GM12878 (cell line): ENCODE measurements at regions not wholly inside any gene's neighbourhood (a gene's known extent, or its start where the extent isn't known, plus 50 kb on each side); places are given as distances from the start of the nearest gene placed in this dataset.

Experiments
- ATAC-seq: fragments of 200-7000 bp; cut with Tn5 transposase; 3 replicates; pipeline ENCODE4 v1.9.1; 2020; ENCODE audit warnings: mild to moderate bottlenecking, moderate library complexity
- BruUV-seq: library from RNA; stranded (reverse); fragments of 400-500 nt; replicated peaks from 2 replicates; lab custom pipeline; 2021; lab: Mats Ljungman, UMichigan
- CTCF ChIA-PET: fragments of 300-600 bp; sonication (Branson Sonifier 250); formaldehyde crosslinking; extraction: SDS; loops from one replicate; lab custom pipeline; 2021; ENCODE audit warnings: inconsistent platforms; lab: Yijun Ruan, JAX
- POLR2A ChIA-PET: fragments of 350-600 bp; formaldehyde crosslinking; extraction: SDS; loops from one replicate; lab custom pipeline; 2021; ENCODE audit warnings: inconsistent platforms; lab: Charles Lee
- RAD21 ChIA-PET: fragments of 300-600 bp; sonication (Branson Sonifier 250); formaldehyde crosslinking; loops from one replicate; lab custom pipeline; 2023; ENCODE audit warnings: antibody characterized with exemption; ENCODE audit not compliant: unreplicated experiment; lab: Charles Lee
- SMC1A ChIA-PET: fragments of 300-600 bp; sonication (Branson Sonifier 250); formaldehyde crosslinking; loops from one replicate; lab custom pipeline; 2023; ENCODE audit not compliant: unreplicated experiment, uncharacterized antibody; lab: Charles Lee
- DNase-seq: peaks from one replicate; pipeline ENCODE4 v3.0.0-alpha.2; 2011; ENCODE audit warnings: low read depth, low spot score
- FAIRE-seq: peaks from 3 replicates; lab custom pipeline; 2011; peaks lifted over from hg19 to GRCh38; lab: Jason Lieb, UNC
- H2AFZ ChIP-seq: 2 replicates; pipeline ENCODE4 v1.6.0; 2011; ENCODE audit warnings: low read depth, low read length, control low read depth; ENCODE audit not compliant: control insufficient read depth
- H3K27ac ChIP-seq: 2 replicates; pipeline ENCODE4 v1.5.1; 2011; ENCODE audit warnings: control low read depth; ENCODE audit not compliant: control insufficient read depth, insufficient read depth
- H3K27me3 ChIP-seq, 2 experiments: replicated peaks in 1 of 2; 2 replicates each; pipeline versions ENCODE4 v1.6.0 to v1.6.1; 2011; ENCODE audit warnings: low read length in 1 of 2; ENCODE audit not compliant: control insufficient read depth in 2 of 2, insufficient read depth in 2 of 2
- H3K36me3 ChIP-seq, 2 experiments: 2 replicates each; pipeline ENCODE4 v1.5.1; 2011; ENCODE audit warnings: low read length in 1 of 2; ENCODE audit not compliant: control insufficient read depth in 2 of 2, insufficient read depth in 2 of 2
- H3K4me1 ChIP-seq: 2 replicates; pipeline ENCODE4 v1.6.1; 2011; ENCODE audit warnings: mild to moderate bottlenecking, low read length, moderate library complexity, mixed read lengths; ENCODE audit not compliant: control insufficient read depth, insufficient read depth
- H3K4me2 ChIP-seq: 2 replicates; pipeline ENCODE4 v1.6.0; 2011; ENCODE audit warnings: control low read depth; ENCODE audit not compliant: control insufficient read depth, insufficient read depth
- H3K4me3 ChIP-seq: fragments of 200-600 bp; sonication (generic); 2 replicates; pipeline ENCODE4 v1.5.1; 2016
- H3K79me2 ChIP-seq: 2 replicates; pipeline ENCODE4 v1.6.0; 2011; ENCODE audit warnings: low read length; ENCODE audit not compliant: control insufficient read depth, insufficient read depth
- H3K9ac ChIP-seq: 2 replicates; pipeline ENCODE4 v1.8.0; 2011; ENCODE audit warnings: low read length, control low read depth, mixed read lengths; ENCODE audit not compliant: control insufficient read depth, insufficient read depth
- H3K9me3 ChIP-seq: replicated peaks from 3 replicates; pipeline ENCODE4 v1.5.1; 2011; ENCODE audit warnings: mild to moderate bottlenecking, low read length; ENCODE audit not compliant: control insufficient read depth, insufficient read depth
- H4K20me1 ChIP-seq: 2 replicates; pipeline ENCODE4 v1.6.0; 2011; ENCODE audit not compliant: control insufficient read depth, insufficient read depth
- ATF7 ChIP-seq: fragments of 450-650 bp; IDR thresholded peaks from 2 replicates; pipeline ENCODE4 v1.6.1; 2016; ENCODE audit warnings: low read depth, mild to moderate bottlenecking
- BHLHE40 ChIP-seq, 2 experiments: fragments of 450-650 bp in 1 of 2; IDR thresholded peaks; 2 replicates each; pipeline ENCODE4 v1.6.1; 2011 to 2017; ENCODE audit warnings: low read depth in 2 of 2, borderline replicate concordance in 1 of 2, improper control_type of control experiment in 1 of 2, low read length in 1 of 2, mild to moderate bottlenecking in 1 of 2
- CREM ChIP-seq: IDR thresholded peaks from 2 replicates; pipeline ENCODE4 v1.6.1; 2014; ENCODE audit warnings: antibody characterized with exemption, low read depth
- EP300 ChIP-seq, 2 experiments: fragments of 150-350 bp in 1 of 2; IDR thresholded peaks; 2 replicates each; pipeline ENCODE4 v1.6.1; 2011 to 2012; ENCODE audit warnings: low read depth in 2 of 2, low read length in 2 of 2, borderline replicate concordance in 1 of 2, improper control_type of control experiment in 1 of 2, inconsistent platforms in 1 of 2; ENCODE audit not compliant: control insufficient read depth in 1 of 2
- ESRRA ChIP-seq: IDR thresholded peaks from 2 replicates; pipeline ENCODE4 v1.6.1; 2012; ENCODE audit warnings: mild to moderate bottlenecking, low read length, improper control_type of control experiment
- HDAC6 ChIP-seq: fragments of 200-600 bp; sonication (generic); IDR thresholded peaks from one replicate; pipeline ENCODE4 v1.8.0; 2017; ENCODE audit warnings: antibody characterized with exemption; ENCODE audit not compliant: unreplicated experiment
- IKZF2 ChIP-seq, 2 experiments: fragments of 450-650 bp; IDR thresholded peaks; 2 replicates each; pipeline ENCODE4 v1.6.1; 2017; ENCODE audit warnings: mild to moderate bottlenecking in 2 of 2, moderate library complexity in 2 of 2
- MEF2B ChIP-seq: fragments of 450-650 bp; IDR thresholded peaks from 2 replicates; pipeline ENCODE4 v1.6.1; 2018; ENCODE audit warnings: mild to moderate bottlenecking, moderate library complexity; ENCODE audit not compliant: partially characterized antibody, poor library complexity, severe bottlenecking
- MTA2 ChIP-seq: fragments of 450-650 bp; IDR thresholded peaks from 2 replicates; pipeline ENCODE4 v1.6.1; 2016; ENCODE audit warnings: low read depth, mild to moderate bottlenecking, moderate library complexity
- POLR2A ChIP-seq: IDR thresholded peaks from 2 replicates; pipeline ENCODE4 v1.6.1; 2011; ENCODE audit warnings: low read depth, mild to moderate bottlenecking, low read length
- RCOR1 ChIP-seq: conservative IDR thresholded peaks from 2 replicates; pipeline ENCODE4 v1.6.1; 2012; ENCODE audit warnings: low read depth, low read length, improper control_type of control experiment
- SIX5 ChIP-seq: IDR thresholded peaks from 2 replicates; pipeline ENCODE4 v1.6.1; 2011; ENCODE audit warnings: mild to moderate bottlenecking, low read depth, low read length, moderate library complexity; ENCODE audit not compliant: severe bottlenecking
- SUPT20H ChIP-seq: IDR thresholded peaks from 2 replicates; pipeline ENCODE4 v1.6.1; 2011; ENCODE audit warnings: low read depth, mild to moderate bottlenecking, low read length, moderate library complexity, borderline replicate concordance; ENCODE audit not compliant: control insufficient read depth
- TCF7 ChIP-seq: IDR thresholded peaks from 2 replicates; pipeline ENCODE4 v1.6.1; 2014; ENCODE audit warnings: antibody characterized with exemption, borderline replicate concordance
- ZNF622 ChIP-seq: fragments of 450-650 bp; IDR thresholded peaks from 2 replicates; pipeline ENCODE4 v1.6.1; 2017; ENCODE audit warnings: mild to moderate bottlenecking, inconsistent platforms
- WGBS: methylation state at CpG from one replicate; pipeline ENCODE4 v1.1.6; 2016; ENCODE audit warnings: low lambda C conversion rate; ENCODE audit not compliant: insufficient replicate concordance, insufficient coverage; ENCODE audit errors: missing lambda C conversion rate; 5-methylcytosine and 5-hydroxymethylcytosine counted together
- in situ Hi-C: fragments of 300-500 bp; cut with MboI; formaldehyde crosslinking; loops from 9 replicates; pipeline ENCODE4 v1.14.3; 2018; ENCODE audit warnings: mixed read lengths
- intact Hi-C: fragments of 100-400 bp; cut with micrococcal nuclease; formaldehyde crosslinking; loops from one replicate; pipeline ENCODE4 v1.14.2; 2022; ENCODE audit not compliant: unreplicated experiment
- TF ChIP-seq, protein P1 (sequence below): IDR thresholded peaks from 2 replicates; pipeline ENCODE4 v1.6.1; 2011; ENCODE audit warnings: low read depth, low read length, improper control_type of control experiment, borderline replicate concordance
- TF ChIP-seq, protein P2 (sequence below): fragments of 450-650 bp; IDR thresholded peaks from 2 replicates; pipeline ENCODE4 v1.6.1; 2017; ENCODE audit warnings: low read depth, mild to moderate bottlenecking, moderate library complexity

DNA sequence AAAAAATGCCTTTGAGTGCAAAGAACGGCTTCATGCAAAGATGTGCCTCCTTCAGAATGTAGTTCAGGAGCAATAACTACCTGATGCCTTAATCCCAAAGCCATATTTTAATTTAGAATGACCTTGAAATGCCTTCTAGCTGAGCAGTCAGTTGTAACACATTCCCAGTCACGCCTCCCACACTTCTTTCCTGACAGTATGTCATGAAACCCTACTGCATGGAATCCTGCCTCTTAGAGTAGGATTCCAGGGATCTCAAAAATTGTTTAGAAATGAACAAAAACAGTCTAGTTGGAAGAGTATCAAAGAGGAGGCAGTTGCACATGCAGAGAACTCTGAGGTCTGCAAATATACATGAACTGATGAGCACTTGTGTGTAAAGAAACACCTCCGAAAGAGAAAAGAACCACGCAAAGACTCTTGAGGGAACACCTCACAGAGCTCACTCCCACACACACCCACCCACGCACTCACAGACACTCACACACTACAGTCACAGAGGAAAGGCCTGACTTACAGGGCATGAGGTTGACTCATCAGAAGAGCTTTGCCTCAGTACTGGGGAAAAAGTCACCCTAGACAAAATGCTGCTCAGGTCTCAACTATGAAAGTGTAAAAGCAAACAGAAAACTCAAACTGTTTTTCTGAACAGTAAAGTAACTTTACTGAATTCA is 77.4 kb downstream of the GGTLC2 start:
- in situ Hi-C loops, result no loop called here
- Histone ChIP-seq H3K27ac (peak overlapping the region; percentile 53), H3K4me2 (peak overlapping the region; percentile 38; the same call in 1 of the 2 replicates), H3K9me3 (no peaks in the 10 kb centered on the region), H2AFZ (no peak overlapping the region), H3K79me2 (no peaks in the 10 kb centered on the region), H3K36me3 (no peaks in the 10 kb centered on the region), H3K27me3 (no peaks in the 10 kb centered on the region), H3K4me3 (no peak overlapping the region)
- ChIA-PET SMC1A (interaction anchor here (0.7 to 3.9 kb wide), 8 partner anchors 16 to 238 kb away, joined by 3 to 40 read pairs (median 4); no protein-coding TSS in a partner anchor), POLR2A (interaction anchor here (1.0 to 1.7 kb wide), 2 partner anchors 24 to 54 kb away, joined by 3 to 6 read pairs; no protein-coding TSS in a partner anchor), CTCF (interaction anchor here (0.7 to 6.4 kb wide), 16 partner anchors 10 to 364 kb away, joined by 3 to 115 read pairs (median 4); no protein-coding TSS in a partner anchor)
- WGBS, result 3% methylated on average over 5 of the region's 5 CpGs
- FAIRE-seq, result no peak
- ATAC-seq, result peak; percentile 44
- BruUV-seq, result no TSS peak
- no peak for TF ChIP-seq TCF7
- TF ChIP-seq POLR2A, result no peak
- TF ChIP-seq CREM, result no peak
- no peak for TF ChIP-seq ESRRA
- TF ChIP-seq BHLHE40 (IDR thresholded peaks at IDR 0.05; ENCODE audit: borderline replicate concordance in 1 of 2, low read depth in 2 of 2, low read length in 1 of 2), result peak in 1 of 2 experiments; percentile 14; a peak in 1 of 4 replicates
- TF ChIP-seq SIX5, result no peak
- no peak for TF ChIP-seq RCOR1
- no peak for TF ChIP-seq SUPT20H
- TF ChIP-seq EP300 (IDR thresholded peaks at IDR 0.05; ENCODE audit: borderline replicate concordance in 1 of 2, control insufficient read depth in 1 of 2, low read depth in 2 of 2, low read length in 2 of 2), result 0 out of 4 replicates have a peak, but pooled peaks of 1 of the 2 experiments have one; percentile 35
- TF ChIP-seq IKZF2 (IDR thresholded peaks at IDR 0.05), result peak; percentile 23 to 44; a peak in 2 of 4 replicates
- TF ChIP-seq ZNF622, result no peak
- peak; percentile 49 for TF ChIP-seq MEF2B
- TF ChIP-seq, protein P1, sequence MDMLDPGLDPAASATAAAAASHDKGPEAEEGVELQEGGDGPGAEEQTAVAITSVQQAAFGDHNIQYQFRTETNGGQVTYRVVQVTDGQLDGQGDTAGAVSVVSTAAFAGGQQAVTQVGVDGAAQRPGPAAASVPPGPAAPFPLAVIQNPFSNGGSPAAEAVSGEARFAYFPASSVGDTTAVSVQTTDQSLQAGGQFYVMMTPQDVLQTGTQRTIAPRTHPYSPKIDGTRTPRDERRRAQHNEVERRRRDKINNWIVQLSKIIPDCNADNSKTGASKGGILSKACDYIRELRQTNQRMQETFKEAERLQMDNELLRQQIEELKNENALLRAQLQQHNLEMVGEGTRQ, result no peak
- peak; percentile 75 for TF ChIP-seq ATF7
- TF ChIP-seq, protein P2, sequence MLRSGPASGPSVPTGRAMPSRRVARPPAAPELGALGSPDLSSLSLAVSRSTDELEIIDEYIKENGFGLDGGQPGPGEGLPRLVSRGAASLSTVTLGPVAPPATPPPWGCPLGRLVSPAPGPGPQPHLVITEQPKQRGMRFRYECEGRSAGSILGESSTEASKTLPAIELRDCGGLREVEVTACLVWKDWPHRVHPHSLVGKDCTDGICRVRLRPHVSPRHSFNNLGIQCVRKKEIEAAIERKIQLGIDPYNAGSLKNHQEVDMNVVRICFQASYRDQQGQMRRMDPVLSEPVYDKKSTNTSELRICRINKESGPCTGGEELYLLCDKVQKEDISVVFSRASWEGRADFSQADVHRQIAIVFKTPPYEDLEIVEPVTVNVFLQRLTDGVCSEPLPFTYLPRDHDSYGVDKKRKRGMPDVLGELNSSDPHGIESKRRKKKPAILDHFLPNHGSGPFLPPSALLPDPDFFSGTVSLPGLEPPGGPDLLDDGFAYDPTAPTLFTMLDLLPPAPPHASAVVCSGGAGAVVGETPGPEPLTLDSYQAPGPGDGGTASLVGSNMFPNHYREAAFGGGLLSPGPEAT, result no peak
- TF ChIP-seq HDAC6, result no peak
- TF ChIP-seq MTA2, result peak; percentile 27; the same call in 1 of the 2 replicates
- TF ChIP-seq, all 136 proteins: peak for 6
- RAD21 ChIA-PET, result interaction anchor here (2.0 to 3.3 kb wide), 2 partner anchors 19 to 24 kb away, joined by 5 to 32 read pairs; no protein-coding TSS in a partner anchor
- DNase-seq, result peak; percentile 55
- Histone ChIP-seq H3K9ac (no peak overlapping the region), H3K4me1 (peaks cover 5% of the 10 kb centered on the region; the same call in 1 of the 2 replicates), H4K20me1 (no peaks in the 10 kb centered on the region)
- intact Hi-C loops, result no loop called here
